COLO668 (cell line): ENCODE measurements at regions not wholly inside any gene's neighbourhood (a gene's known extent, or its start where the extent isn't known, plus 50 kb on each side); places are given as distances from the start of the nearest gene placed in this dataset.

ENCODE experiments used
- DNase-seq: peaks from one replicate; lab custom pipeline; 2025; ENCODE audit not compliant: unreplicated experiment; lab: John Stamatoyannopoulos, UW

DNA sequence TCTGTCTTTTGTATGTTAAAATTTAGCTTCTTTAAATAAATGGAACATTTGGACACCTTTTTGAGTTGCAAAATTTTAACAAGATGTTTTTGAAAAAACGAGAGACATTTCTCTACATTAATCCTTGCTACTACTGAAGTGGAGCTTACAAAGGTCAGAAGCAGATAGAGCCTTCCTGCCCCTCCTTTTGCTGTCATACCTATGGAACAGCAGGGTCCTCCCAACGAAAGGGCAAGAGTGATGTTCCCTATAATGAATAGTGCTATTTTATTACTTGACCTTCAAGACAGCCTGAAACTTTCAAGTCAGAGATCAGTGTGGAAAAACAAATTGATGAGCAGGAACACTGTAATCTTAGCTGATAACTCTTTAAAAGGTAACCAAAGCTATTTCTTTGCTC, 1538.9 kb downstream of the PLA2G4A start:
- DNase-seq, result no peak

DNA sequence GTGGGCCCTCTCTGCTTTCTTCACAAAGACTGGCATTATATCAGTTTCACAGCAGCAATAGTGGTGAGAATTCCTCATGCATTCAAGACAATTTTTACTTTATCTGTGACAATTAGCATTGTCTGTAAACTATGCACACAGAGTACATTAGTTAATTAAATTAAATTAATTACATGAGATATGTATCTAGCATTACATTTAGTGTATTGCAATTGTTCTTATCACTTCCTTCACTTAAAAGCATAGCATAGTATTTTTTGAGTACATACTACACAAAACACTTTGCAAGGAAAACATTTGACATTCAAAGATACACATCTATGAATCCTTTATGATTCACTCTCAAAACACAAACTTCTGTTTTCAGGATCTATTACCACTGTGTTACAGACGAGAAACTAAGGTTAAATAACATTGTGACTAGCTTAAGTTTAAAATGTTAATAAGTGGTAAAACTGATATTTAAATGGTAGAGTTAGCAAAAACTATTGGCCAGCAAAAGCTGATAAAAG, 1542.6 kb downstream of the PLA2G4A start:
- no peak for DNase-seq

DNA sequence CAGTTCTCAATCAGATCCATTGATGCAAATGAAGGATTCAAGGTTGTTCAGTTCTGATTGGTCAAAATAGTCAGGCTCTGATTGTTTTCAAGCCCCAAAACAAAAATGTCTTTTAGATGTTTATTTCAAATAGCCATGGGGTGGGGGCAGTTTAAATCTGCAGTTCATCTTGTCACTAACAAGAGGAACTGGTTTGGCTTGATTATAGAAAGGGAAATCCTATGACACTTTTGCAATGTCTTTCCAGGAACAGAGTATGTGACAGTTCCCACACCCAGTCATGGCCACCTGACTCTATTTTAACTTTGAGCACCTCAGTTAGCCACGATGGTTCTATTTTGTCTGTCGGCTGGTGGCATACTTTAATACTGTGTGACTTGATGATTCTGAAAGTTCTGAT, 1544.1 kb downstream of the PLA2G4A start:
- no peak for DNase-seq

DNA sequence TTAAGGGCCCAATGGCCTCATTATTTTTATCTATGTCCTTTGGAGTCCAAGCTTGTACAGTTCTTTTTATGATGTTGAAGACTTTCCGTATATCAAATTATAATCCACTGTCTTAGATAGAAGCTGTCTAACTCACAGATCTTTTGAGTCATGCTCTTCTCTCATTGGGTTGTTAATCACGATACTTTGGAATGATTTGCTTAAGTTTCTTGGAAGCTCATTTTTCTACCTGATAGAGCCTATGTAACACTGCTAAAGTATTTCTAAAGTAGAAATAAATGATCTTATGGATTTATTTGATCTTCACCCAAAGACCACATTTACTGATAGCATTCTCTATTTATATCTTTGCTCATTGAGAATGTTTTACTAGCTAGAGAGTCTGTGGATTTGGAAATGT, 1554.1 kb downstream of the PLA2G4A start:
- no peak for DNase-seq

DNA sequence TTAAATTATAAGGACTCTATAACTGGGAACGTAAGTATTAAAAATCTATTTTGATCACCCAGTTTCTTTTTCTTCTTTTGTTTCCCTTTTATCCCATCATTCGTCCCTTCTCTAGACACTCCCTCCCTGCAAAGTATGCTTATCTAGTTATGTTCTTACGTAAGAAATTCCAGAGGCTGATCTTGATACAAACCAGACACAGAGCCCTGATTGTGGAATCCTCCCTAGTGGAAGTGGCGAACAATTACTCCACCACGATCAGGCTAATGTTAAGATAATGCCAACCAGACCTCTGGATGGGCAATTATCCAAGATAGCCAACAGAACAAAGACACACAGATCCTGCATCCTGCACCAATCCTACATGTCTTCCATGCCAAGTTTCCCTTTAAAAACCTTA, 1557.4 kb downstream of the PLA2G4A start:
- no peak for DNase-seq

DNA sequence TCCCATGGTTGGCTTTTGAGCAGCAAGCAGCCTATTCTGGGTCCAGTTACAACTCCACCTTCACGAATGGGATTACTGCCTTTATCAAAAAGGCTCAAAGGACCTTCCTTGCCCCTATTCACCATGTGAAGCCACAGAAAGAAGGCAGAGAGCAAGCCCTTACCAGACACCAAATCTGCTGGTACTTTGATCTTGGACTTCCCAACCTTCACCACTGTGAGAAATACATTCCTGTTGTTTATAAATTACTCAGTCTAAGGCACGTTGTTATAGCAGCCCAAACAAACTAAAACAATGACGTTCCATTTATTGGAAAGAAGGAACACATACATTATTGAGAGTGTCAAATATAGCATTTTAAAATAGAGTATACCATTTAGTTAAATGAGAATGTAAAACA, 1557.9 kb downstream of the PLA2G4A start:
- no peak for DNase-seq

DNA sequence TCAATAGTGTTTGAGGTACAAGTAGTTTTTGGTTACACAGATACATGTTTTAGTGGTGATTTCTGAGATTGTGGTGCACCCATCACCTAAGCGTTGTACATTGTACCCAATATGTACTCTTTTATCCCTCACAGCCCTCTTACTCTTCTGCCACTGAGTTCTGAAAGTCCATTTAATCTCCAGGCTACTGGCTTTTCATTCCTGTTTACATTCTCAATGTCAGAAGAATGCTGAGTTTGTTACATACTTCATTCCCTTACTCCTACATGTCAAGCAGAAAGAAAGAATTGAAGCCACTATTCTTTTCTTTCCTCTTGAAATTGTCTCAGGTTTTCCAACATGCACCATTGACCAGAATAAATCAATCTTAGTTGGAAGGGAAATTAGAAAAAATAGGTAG, 1565.9 kb downstream of the PLA2G4A start:
- DNase-seq, result no peak

DNA sequence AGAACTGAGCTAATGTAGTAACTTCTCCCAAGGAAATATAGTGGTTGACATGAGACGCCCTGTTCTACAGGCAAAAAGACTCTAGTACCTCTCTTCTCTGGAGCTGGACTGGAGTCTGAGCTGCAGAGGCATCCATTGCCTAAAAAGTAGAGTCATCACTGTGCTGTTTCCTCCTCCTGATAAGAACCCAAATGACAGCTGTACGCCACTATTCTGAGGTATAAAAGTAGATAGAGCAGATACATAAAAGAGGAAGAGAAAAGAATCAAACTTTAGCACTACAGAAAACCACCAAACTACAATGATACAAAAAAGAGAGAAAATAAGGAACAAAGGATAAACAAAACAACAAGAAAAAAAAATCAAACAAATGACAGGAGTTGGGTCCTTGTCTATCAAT, 1568.8 kb downstream of the PLA2G4A start:
- DNase-seq, result no peak

DNA sequence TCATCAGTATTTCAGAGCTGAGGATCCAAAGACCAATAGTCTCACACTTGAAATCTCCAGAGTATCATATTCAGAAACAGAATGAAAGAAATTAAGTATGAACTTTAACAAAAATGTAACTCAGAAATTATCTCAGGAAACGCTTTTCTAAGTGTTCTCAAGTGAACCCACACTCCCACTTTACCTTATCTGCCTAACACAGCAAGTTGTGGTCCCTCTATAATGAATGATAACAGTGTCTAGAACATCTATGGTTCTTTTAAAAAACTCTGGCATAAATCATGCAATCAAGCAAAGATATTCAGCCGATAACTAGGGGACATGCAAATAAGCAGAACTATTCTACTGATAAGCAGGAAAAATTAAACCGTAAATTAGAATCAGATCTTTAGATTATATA, 1574.2 kb downstream of the PLA2G4A start:
- DNase-seq, result no peak

DNA sequence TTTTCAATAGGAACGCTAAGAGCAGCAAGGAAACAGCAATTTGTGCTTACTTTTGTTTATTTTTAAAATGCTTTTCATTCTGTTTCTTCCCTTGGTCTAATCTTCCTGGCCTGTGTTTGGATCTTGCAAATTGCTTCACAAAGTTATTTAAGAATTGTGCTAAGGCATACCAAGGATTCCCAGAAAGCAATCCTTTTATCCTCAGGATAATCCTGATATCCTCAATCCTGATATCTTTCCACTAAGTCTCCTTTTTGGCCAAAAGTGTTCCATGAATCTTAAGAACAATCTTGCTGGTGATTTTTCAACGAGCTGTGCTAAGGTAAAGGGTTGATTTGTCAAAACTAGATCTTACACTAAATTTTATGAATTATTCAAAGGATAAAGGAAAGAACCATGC, 1577.9 kb downstream of the PLA2G4A start:
- no peak for DNase-seq

DNA sequence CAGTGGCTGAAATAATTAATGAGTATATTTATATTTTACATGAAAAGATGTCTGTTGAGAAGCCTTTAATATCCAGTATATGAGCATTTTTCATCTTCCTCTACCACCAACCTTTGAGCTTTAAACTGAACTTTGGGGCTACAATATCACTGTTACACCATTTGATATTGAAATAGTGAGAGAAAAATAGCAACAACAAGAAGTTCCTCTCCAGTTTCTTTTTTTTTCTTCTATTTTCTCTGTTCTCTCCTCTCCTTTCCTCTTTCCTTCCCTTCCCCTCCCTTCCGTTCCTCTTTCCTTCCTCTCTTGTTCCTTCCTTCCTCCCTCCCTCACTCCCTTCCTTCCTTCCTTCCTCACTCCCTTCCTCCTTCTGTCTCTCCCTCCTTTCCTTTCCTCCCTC, 1591.4 kb downstream of the PLA2G4A start:
- DNase-seq, result no peak

DNA sequence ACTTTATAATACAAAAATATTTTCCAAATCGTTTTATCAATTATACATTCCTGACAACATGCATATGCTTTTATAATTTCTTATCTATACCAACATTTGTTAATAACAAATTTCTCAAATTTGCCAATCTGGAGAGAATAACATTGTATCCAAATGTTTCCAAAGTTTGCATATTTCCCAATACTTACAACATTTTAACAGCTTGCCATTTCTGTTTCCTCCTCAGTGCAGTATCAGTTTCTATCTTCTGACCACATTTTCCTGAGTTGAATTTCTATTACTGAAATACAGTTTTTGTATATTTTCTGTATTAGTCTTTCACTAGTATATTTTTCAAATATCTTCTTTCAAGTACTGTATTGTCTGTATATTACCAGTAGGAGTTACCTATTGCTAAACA, 1594.3 kb downstream of the PLA2G4A start:
- DNase-seq, result no peak

DNA sequence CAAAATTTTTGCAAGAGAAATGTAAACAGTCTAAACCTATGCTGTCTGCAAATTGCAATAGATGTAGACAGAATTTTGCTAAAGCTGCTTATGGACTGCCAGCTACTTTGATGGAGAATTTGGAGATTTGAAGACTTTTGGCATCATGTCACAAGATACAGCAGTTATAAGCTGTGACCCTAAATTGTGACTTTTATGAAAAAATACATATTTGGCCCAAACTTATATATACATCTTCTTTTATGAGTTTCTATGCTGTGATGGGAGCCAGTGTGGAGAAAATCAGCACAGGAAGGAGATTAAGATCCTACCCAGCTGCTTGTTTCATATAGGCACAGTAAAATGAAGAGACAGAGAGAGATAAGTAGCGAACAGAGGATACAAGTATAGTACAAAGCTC, 1595.4 kb downstream of the PLA2G4A start:
- DNase-seq, result no peak

DNA sequence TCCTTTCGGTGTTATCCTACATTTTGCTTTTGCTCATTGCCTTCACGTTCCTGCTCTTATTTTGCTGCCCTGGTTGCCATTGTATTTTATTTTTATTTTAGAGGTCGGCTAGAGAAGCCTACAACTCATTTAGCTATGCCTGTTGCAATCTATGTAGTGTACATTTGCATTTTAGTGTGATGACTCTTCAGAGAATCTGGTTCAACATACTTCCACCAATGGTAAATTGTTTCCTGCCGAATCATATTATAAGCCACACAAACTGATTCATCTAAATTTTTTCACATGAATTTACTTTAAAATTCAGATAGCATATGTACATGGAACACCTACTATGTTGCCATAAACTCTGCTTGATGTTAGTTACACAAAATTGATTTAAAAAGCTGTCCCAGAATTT, 1596.9 kb downstream of the PLA2G4A start:
- DNase-seq, result no peak

DNA sequence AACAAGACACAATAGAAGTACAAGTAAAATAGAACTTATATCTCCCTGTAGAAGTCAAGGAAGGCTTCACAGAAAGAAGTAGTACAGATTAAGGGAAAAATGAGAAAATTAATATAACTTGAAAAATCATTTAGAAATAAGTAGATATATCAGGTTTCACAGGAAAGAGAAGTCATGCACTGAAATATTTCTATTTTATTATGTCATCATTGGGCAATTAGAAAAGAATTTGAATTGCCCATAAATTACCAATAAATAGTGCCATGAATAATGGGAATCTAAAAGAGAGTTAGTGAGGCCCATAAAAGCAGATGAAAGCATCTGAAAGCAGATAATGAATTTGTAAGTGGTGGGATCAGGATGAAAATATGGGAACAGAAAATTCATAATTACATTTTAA, 1597.8 kb downstream of the PLA2G4A start:
- DNase-seq, result no peak

DNA sequence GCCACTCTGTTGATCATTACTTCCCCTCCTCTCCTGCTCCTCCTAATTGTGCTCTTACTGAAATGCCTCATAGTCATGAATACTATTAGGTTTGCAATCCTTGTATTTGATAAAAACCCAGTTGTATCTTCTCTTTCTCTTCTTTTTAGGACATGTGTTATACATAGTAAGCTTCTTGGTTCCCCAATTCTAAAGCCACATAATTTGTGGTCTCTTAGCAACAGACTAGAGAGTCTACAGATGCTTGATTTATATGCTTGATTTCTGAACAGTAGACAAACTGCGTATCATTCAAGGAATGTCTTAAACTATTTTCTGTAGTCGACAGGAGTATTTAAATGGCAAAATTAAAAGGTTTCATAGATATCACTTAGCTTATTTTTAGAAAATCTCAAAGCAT, 1598.9 kb downstream of the PLA2G4A start:
- no peak for DNase-seq

DNA sequence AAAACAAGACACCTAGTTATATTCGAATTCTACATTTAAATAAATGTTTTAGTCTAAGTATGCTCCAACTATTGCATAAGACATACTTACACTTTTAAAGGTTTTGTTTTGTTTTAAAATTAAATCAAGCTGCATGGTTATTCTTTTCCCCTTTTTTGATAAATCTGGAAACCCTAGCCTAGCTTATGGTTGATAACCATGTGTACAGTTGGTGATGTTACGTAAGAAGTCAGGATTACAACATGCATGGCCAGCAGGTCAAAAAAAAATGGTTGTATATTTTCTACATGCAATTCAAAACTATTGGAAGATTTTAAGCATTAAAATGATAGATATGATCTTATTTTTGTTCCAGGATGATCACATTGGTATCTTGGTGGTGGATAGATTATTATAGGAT, 1600.6 kb downstream of the PLA2G4A start:
- DNase-seq, result no peak

DNA sequence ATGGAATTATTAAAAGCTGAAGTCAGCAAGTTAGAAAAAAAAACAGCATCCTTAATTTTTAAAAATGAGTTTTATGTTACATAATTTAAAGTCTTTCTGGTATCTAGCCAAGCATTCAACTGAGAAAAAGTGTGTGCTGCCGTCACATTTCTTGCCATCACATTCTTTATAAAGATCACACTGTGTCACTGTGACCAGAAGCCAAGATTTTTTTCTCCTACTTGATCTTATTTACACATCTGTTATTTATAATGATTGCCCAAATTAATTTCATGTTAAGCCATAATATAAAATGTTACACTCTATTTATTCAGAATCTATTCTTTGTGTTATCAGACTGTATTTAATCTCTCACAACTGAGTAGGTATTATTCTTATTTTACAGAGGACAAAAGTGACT, 1603.7 kb downstream of the PLA2G4A start:
- no peak for DNase-seq

DNA sequence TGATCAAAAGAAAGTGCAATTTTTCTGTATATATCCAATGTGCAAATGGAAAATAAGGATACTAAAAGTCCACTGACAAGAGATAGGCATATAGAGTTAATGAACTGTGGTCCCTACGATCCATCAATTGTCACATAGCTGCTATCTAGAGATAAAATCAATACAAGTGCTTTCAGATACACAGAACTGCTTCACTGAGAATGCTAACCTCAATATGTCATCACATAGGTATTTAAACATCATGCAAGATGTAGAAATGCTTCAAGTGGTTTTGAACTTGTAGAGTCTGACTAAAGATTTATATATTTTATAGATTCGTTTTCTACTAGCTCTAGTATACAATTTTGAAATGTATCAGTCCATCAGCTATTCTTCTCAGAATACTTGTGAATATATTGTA, 1604.7 kb downstream of the PLA2G4A start:
- DNase-seq, result no peak

DNA sequence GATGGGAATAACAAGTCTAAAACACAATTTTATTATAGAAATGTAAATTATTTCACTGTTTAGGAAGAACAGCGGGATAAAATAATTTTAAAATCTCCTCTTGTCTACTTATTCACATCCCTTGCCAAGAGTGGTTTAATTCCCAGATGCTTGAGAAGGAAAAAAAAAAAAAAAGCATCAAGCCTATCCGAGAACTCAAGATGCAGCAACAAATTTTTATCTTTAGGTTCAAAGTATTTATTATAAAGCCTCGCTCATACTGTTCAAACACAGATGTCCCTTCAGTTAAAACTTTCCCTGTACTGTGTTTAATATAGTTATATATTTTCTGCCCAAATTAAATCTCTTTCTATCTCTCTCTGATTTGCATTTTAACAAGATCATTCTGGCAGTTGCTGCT, 1615.8 kb downstream of the PLA2G4A start:
- no peak for DNase-seq

DNA sequence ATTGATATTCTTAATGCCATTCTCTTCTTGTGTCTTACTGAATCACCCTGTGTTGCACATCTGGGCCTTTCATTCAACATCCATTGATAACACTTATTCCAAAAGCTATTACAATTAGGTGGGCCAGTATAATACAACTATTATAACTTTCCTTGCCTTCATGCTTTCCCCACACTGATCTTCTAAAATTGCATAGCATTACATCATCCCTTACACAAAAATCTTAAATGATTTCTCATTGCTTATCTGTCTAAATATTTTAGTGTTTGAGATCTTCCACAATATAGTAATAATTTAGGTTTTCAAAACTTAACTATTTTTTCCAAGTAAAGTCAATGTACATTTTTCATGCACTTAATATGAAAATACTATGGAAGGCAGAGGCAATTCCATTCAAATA, 1634.1 kb downstream of the PLA2G4A start:
- no peak for DNase-seq

DNA sequence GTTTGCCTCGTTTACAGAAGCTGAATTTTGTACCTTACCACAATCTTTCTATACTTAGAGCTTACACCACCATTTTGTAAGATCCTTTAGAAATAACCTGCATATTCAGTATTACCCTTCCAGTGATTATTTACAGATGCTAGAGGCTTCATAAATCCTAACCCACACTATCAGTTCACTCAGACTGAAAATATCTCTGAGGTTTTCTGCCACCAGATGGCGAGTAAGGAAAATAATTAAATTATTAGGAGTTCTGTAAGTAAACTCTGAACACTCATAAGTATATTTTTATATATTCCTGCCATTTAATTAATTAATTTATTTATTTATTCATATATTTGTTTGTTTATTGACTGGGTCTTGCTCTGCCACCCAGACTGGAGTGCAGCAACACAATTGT, 1635.2 kb downstream of the PLA2G4A start:
- DNase-seq, result no peak

DNA sequence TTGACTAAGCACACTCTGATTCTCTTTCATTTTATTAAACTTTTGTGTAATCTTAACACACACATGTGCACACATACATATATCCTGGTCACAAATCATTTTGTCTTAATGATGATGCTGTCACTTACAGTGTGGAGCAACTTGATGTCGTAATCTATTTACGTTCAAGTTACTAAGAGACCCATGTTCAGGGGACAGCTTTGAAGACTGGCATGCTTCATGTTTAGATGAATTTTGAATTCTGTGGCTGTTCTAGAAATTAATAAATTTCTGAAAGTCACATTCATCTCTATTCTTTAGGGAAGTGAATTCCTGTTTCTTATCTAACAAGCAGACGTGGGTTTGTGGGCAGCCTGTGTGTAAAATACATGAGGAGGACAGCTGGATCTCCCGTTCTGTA, 1637.8 kb downstream of the PLA2G4A start:
- no peak for DNase-seq

DNA sequence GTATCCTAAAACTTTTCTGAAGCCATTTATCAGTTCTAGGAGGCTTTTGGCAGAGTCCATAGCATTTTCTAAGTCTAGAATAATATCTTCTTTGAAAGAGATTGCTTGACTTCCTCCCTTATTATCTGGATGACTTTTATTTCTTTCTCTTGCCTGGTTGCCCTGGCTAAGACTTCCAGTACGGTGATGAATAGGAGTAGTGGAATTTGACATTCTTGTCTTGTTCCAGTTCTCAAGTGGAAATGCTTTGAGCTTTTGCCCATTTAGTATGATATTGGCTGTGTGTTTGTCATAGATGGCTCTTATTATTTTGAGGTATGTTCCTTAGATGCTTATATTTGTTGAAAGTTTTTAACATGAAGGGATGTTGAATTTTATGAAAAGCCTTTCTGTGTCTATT, 1647.9 kb downstream of the PLA2G4A start:
- DNase-seq, result no peak
